Small intestine (tissue), 7 donors: ENCODE measurements at regions not wholly inside any gene's neighbourhood (a gene's known extent, or its start where the extent isn't known, plus 50 kb on each side); places are given as distances from the start of the nearest gene placed in this dataset.
"Not testable (repeated sequence)": the region's sequence is repeated elsewhere in the genome, so short reads cannot be mapped to it uniquely, and the experiment has no call there.

Source experiments
- DNase-seq, 2 donors: peaks; one replicate each; pipeline versions ENCODE4 v3.0.0 to v3.0.0-alpha.2; 2013
- FAIRE-seq: peaks from 2 replicates; lab custom pipeline; 2012; peaks lifted over from hg19 to GRCh38; lab: Jason Lieb, UNC
- H3K27ac ChIP-seq, 3 donors: one replicate each; pipeline ENCODE4 v1.5.1; 2013; ENCODE audit warnings: low read length in 2 of 3, mild to moderate bottlenecking in 2 of 3, control low read depth in 1 of 3, inconsistent platforms in 1 of 3, low read depth in 1 of 3, moderate library complexity in 1 of 3
- H3K27me3 ChIP-seq, 3 donors: one replicate each; pipeline ENCODE4 v1.6.1; 2013; ENCODE audit warnings: low read length in 3 of 3, inconsistent platforms in 1 of 3; ENCODE audit not compliant: control insufficient read depth in 3 of 3, insufficient read depth in 3 of 3
- H3K36me3 ChIP-seq, 3 donors: one replicate each; pipeline ENCODE4 v1.6.1; 2013; ENCODE audit warnings: low read length in 3 of 3, inconsistent platforms in 1 of 3, low read depth in 1 of 3, mild to moderate bottlenecking in 1 of 3, moderate library complexity in 1 of 3; ENCODE audit not compliant: control insufficient read depth in 3 of 3, insufficient read depth in 2 of 3
- H3K4me1 ChIP-seq, 3 donors: one replicate each; pipeline ENCODE4 v1.6.1; 2013; ENCODE audit warnings: low read length in 2 of 3, inconsistent platforms in 1 of 3, low read depth in 1 of 3, mild to moderate bottlenecking in 1 of 3, moderate library complexity in 1 of 3; ENCODE audit not compliant: control insufficient read depth in 3 of 3, insufficient read depth in 2 of 3
- H3K4me3 ChIP-seq, 3 donors: one replicate each; pipeline ENCODE4 v1.5.1; 2013; ENCODE audit warnings: low read length in 3 of 3, control low read depth in 1 of 3, inconsistent platforms in 1 of 3, low read depth in 1 of 3, mild to moderate bottlenecking in 1 of 3, moderate library complexity in 1 of 3
- H3K9me3 ChIP-seq, 2 donors: one replicate each; pipeline ENCODE4 v1.6.1; 2013; ENCODE audit warnings: low read depth in 1 of 2, low read length in 1 of 2; ENCODE audit not compliant: control insufficient read depth in 2 of 2, insufficient read depth in 1 of 2
- WGBS, 3 donors: extraction: QIAGEN DNeasy Blood & Tissue Kit; methylation state at CpG; one replicate each; pipeline ENCODE4 v1.1.7; 2013; 5-methylcytosine and 5-hydroxymethylcytosine counted together
- donor health status: healthy with polysubstance abuse.
- donor health status: control.
- donor health status: control.
- donor health status: Bipolar disorder and iron deficiency.
- donor health status: healthy.

DNA sequence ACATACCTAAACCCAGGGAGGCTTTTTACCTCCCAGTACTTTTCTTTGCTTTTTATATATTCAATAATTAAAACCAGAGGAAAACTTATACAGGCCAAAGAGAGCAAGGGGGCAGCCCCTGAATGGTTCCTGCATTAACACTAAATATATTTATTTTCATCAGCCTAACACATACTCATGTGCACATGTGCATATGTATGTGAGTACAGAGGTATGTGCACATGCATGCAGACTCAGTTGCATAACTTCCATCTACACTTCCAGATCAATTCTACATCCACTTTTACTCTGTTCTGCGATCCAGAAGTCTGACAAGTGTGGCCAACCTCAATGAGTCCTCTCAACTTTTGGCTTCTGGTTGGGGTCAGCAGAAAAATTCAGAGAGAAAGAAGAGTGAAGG is 794.2 kb downstream of the DHX35 start:
- no peaks in the 10 kb centered on the region for H3K9me3 ChIP-seq
- H3K27me3 ChIP-seq: no peaks in the 10 kb centered on the region
- FAIRE-seq (no peak), DNase-seq (no peak)
- peaks cover 0 to 1% (median 0%) of the 10 kb centered on the region in 3 donors for H3K4me1 ChIP-seq
- H3K27ac ChIP-seq: no peak overlapping the region
- WGBS, 3 donors: 83 to 94% (median 88%) methylated on average over 1 of the region's 1 CpG
- no peak overlapping the region for H3K4me3 ChIP-seq
- no peaks in the 10 kb centered on the region for H3K36me3 ChIP-seq

DNA sequence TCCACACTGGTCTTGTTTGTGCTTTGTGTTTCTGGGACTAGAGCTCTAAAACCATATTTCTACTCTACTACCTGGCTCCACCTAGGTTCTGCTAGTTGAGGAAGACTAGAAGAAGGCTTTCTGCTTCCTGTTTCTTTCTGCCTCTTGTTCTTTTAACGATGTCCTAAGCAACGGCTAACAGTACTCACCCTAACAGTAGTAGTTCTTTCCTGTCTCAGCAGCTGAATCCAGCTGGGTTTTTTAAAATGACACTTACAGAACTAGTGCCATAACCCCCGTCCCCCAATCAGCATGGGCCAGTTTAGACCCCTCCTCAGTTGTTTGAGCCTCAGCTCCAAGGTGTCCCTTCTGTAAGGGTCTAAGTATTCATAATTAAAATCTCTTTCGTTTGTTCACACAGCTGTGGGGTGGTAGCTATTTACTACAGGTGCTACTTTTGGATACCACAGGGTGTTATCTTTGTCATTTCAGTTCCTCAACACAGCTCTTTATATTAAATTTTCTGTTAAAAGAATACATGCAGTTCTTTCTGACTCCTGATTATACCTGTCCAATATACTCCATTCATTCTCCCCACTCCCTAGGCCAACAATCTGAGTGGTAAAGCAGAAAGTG is 790.2 kb downstream of the DHX35 start:
- FAIRE-seq (no peak), DNase-seq (no peak)
- Histone ChIP-seq H3K27me3 (no peaks in the 10 kb centered on the region), H3K9me3 (peaks cover 0 to 5% of the 10 kb centered on the region in 2 donors), H3K36me3 (no peaks in the 10 kb centered on the region), H3K4me1 (peaks cover 0 to 1% (median 0%) of the 10 kb centered on the region in 3 donors), H3K4me3 (no peak overlapping the region), H3K27ac (no peak overlapping the region)
- WGBS, 3 donors: 58 to 72% (median 62%) methylated on average over 4 of the region's 4 CpGs

- DNase-seq: no peak
- H3K9me3 ChIP-seq: peaks cover 0 to 9% of the 10 kb centered on the region in 2 donors
- no peaks in the 10 kb centered on the region for H3K36me3 ChIP-seq
- H3K27ac ChIP-seq: no peak overlapping the region
- no peak overlapping the region for H3K4me3 ChIP-seq
- H3K4me1 ChIP-seq: peaks cover 0 to under 1% (median 0%) of the 10 kb centered on the region in 3 donors
- FAIRE-seq: no peak
- H3K27me3 ChIP-seq: no peaks in the 10 kb centered on the region
- 78 to 87% (median 82%) methylated on average over 4 of the region's 4 CpGs for WGBS, 3 donors
These were observed 789.5 kb downstream of the DHX35 start for GRCh38 chr20:39751557-39752137.

GRCh38 chr20:39745380-39745779 is 783.2 kb downstream of the DHX35 start:
- Histone ChIP-seq H3K4me1 (no peaks in the 10 kb centered on the region), H3K27me3 (no peaks in the 10 kb centered on the region), H3K36me3 (no peaks in the 10 kb centered on the region), H3K4me3 (no peak overlapping the region), H3K9me3 (peaks cover 0 to 9% of the 10 kb centered on the region in 2 donors), H3K27ac (no peak overlapping the region)
- no peak for FAIRE-seq
- WGBS, 3 donors: 13 to 46% (median 29%) methylated on average over 1 of the region's 1 CpG
- no peak for DNase-seq

- Histone ChIP-seq H3K27me3 (no peaks in the 10 kb centered on the region), H3K4me1 (no peaks in the 10 kb centered on the region), H3K36me3 (no peaks in the 10 kb centered on the region), H3K9me3 (no peaks in the 10 kb centered on the region), H3K27ac (no peak overlapping the region), H3K4me3 (no peak overlapping the region)
- DNase-seq (no peak), FAIRE-seq (no peak)
- WGBS, 3 donors: 83 to 87% (median 85%) methylated on average over 2 of the region's 2 CpGs
These were observed 776.5 kb downstream of the DHX35 start for GRCh38 chr20:39738651-39739050.

GRCh38 chr20:39736434-39737327 is 774.5 kb downstream of the DHX35 start:
- Histone ChIP-seq H3K4me1 (no peaks in the 10 kb centered on the region), H3K27ac (no peak overlapping the region), H3K4me3 (no peak overlapping the region), H3K36me3 (no peaks in the 10 kb centered on the region), H3K9me3 (no peaks in the 10 kb centered on the region), H3K27me3 (no peaks in the 10 kb centered on the region)
- FAIRE-seq (no peak), DNase-seq (no peak)
- WGBS, 3 donors: 74 to 82% (median 76%) methylated on average over 6 of the region's 6 CpGs

DNA sequence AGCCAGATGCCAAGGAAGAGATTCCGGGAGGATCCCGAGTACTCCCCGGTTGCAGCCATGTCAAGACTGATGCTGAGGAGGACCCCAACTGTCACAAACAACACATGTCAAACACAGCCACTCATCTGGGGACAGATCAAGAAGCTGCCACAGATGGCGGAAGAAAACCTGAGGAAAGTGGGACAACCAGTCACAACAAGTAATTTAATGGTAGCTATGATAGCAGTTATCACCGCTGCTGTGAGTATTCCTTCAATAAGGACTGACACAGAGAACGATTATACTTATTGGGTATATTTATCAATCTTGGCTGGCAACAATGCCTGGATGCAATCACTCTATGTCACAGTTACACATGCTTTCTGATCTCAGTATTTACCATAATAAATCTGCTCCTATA is 763.4 kb downstream of the DHX35 start:
- H3K36me3 ChIP-seq, FAIRE-seq, DNase-seq, H3K27me3 ChIP-seq, H3K4me1 ChIP-seq, H3K27ac ChIP-seq, H3K4me3 ChIP-seq: not testable (repeated sequence)
- WGBS, 3 donors: 94 to 96% (median 95%) methylated on average over 6 of the region's 6 CpGs
- peaks cover 0 to 13% of the 10 kb centered on the region in 2 donors for H3K9me3 ChIP-seq

DNA sequence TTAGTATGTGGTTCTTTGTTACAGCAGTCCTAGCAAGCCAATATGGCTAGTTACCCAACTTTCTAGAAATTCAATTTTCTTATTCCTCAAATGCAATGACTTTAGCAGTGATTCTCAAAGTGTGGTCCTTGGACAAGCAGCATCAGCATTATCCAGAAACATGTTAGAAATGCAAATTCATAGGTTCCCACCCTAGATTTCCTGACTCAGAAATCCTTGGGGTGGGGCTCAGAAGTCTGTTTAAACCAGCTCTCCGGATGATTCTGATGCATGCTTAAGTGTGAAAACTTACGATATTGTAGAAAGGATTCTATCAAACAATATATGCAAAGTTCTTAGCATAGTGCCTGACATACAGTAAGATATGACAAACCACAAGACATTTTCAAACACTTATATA is 757.1 kb downstream of the DHX35 start:
- H3K4me3 ChIP-seq: no peak overlapping the region
- no peaks in the 10 kb centered on the region for H3K27me3 ChIP-seq
- H3K9me3 ChIP-seq: no peaks in the 10 kb centered on the region
- no peak for DNase-seq
- WGBS, 3 donors: 86 to 91% (median 89%) methylated on average over 2 of the region's 2 CpGs
- FAIRE-seq: no peak
- H3K4me1 ChIP-seq: no peaks in the 10 kb centered on the region
- no peaks in the 10 kb centered on the region for H3K36me3 ChIP-seq
- no peak overlapping the region for H3K27ac ChIP-seq
